LHCN-M2 (cell line): ENCODE measurements at regions not wholly inside any gene's neighbourhood (a gene's known extent, or its start where the extent isn't known, plus 50 kb on each side); places are given as distances from the start of the nearest gene placed in this dataset.

ENCODE experiments used
- DNase-seq: peaks from one replicate; pipeline ENCODE4 v3.0.0-alpha.2; 2012; ENCODE audit warnings: low read depth

GRCh38 chr11:95283146-95283545 lies 52.1 kb upstream of the SESN3 start:
- no peak for DNase-seq

GRCh38 chr11:95282291-95282751 lies 51.3 kb upstream of the SESN3 start:
- DNase-seq = no peak
